Stomach (tissue), 4 donors: ENCODE measurements at regions not wholly inside any gene's neighbourhood (a gene's known extent, or its start where the extent isn't known, plus 50 kb on each side); places are given as distances from the start of the nearest gene placed in this dataset.

Experiments used
- small RNA-seq, 4 donors: library from RNA; depleted of rRNA; stranded (forward); fragments of <200 nt; gene quantifications; one replicate each; pipeline ENCODE3, GENCODE V24; 2016

Small RNA genes lying in the stretch of these regions (small RNA-seq; reads per million reads assigned to genes)
- gene AC245452.3 (0 reads per million in 4 donors), gene AC245517.3 (0 reads per million in 4 donors), gene AC245517.5 (0 reads per million in 4 donors), gene IGLVIV-59 (0 reads per million in 4 donors)
